GM10266 (cell line): ENCODE measurements at regions not wholly inside any gene's neighbourhood (a gene's known extent, or its start where the extent isn't known, plus 50 kb on each side); places are given as distances from the start of the nearest gene placed in this dataset.

Experiments
- DNase-seq: peaks from one replicate; pipeline ENCODE4 v3.0.0; 2012; ENCODE audit errors: extremely low spot score
- CTCF ChIP-seq: IDR thresholded peaks from 2 replicates; pipeline ENCODE4 v1.5.1; 2012; ENCODE audit warnings: mild to moderate bottlenecking, low read depth; ENCODE audit not compliant: control insufficient read depth, insufficient read depth; ENCODE audit errors: missing control alignments

GRCh38 chr18:43904209-43904837 is 627.0 kb upstream of the SYT4 start:
- no peak for TF ChIP-seq CTCF
- DNase-seq, result no peak

GRCh38 chr18:43914018-43914417 is 636.7 kb upstream of the SYT4 start:
- TF ChIP-seq CTCF, result no peak
- DNase-seq, result no peak

GRCh38 chr18:43916984-43917383 is 639.7 kb upstream of the SYT4 start:
- TF ChIP-seq CTCF, result no peak

GRCh38 chr18:43917520-43917919 is 640.2 kb upstream of the SYT4 start:
- no peak for DNase-seq
- TF ChIP-seq CTCF, result no peak

More at GRCh38 chr18:43916984-43917383, 639.7 kb upstream of the SYT4 start:
- DNase-seq, result no peak

- no peak for TF ChIP-seq CTCF
- DNase-seq, result no peak
Measured at GRCh38 chr18:43919551-43919950, 642.3 kb upstream of the SYT4 start.

- TF ChIP-seq CTCF, result no peak
- no peak for DNase-seq
Measured at GRCh38 chr18:43931439-43931838, 654.1 kb upstream of the SYT4 start.

- DNase-seq, result no peak
- no peak for TF ChIP-seq CTCF
Measured at GRCh38 chr18:43932140-43932539, 654.9 kb upstream of the SYT4 start.
